ENCODE measurements at regions not wholly inside any gene's neighbourhood (a gene's known extent, or its start where the extent isn't known, plus 50 kb on each side); places are given as distances from the start of the nearest gene placed in this dataset.
A peak's percentile ranks its signal among the peaks of the same experiment; 100 is the strongest.
"Not testable (repeated sequence)": the region's sequence is repeated elsewhere in the genome, so short reads cannot be mapped to it uniquely, and the experiment has no call there.

- no peak for DNase-seq
Observed at GRCh38 chr5:17401470-17402288, 96.4 kb upstream of the TAF11L2 start.

- DNase-seq, result no peak
Observed at GRCh38 chr5:17402289-17403121, 95.5 kb upstream of the TAF11L2 start.

GRCh38 chr5:17403695-17404490 lies 94.1 kb upstream of the TAF11L2 start:
- no peak for DNase-seq

- DNase-seq, result no peak
Observed at GRCh38 chr5:17405976-17406375, 92.1 kb upstream of the TAF11L2 start.

GRCh38 chr5:17406423-17406838 lies 91.6 kb upstream of the TAF11L2 start:
- DNase-seq, result no peak

GRCh38 chr5:17411436-17412402 lies 86.3 kb upstream of the TAF11L2 start:
- peak; percentile 48 to 88 (median 86) for DNase-seq

- peak; percentile 80 to 85 (median 81) for DNase-seq
Observed at GRCh38 chr5:17412760-17413671, 85.0 kb upstream of the TAF11L2 start.

GRCh38 chr5:17413691-17414090 lies 84.3 kb upstream of the TAF11L2 start:
- DNase-seq, result no peak

- no peak for DNase-seq
Observed at GRCh38 chr5:17415321-17415758, 82.7 kb upstream of the TAF11L2 start.

- not testable (repeated sequence) for DNase-seq
Observed at GRCh38 chr5:17416374-17416773, 81.7 kb upstream of the TAF11L2 start.

- DNase-seq, result no peak
Observed at GRCh38 chr5:17424674-17425073, 73.4 kb upstream of the TAF11L2 start.

GRCh38 chr5:17425385-17426070 lies 72.5 kb upstream of the TAF11L2 start:
- DNase-seq, result no peak

GRCh38 chr5:17426104-17426749 lies 71.8 kb upstream of the TAF11L2 start:
- peak; percentile 37 to 64 (median 62) for DNase-seq

GRCh38 chr5:17428176-17428800 lies 69.7 kb upstream of the TAF11L2 start:
- peak in 2 of 3 donors; percentile 13 to 16 for DNase-seq

- no peak for DNase-seq
Observed at GRCh38 chr5:17429353-17429752, 68.7 kb upstream of the TAF11L2 start.

- no peak for DNase-seq
Observed at GRCh38 chr5:17430241-17430640, 67.8 kb upstream of the TAF11L2 start.

GRCh38 chr5:17431272-17432050 lies 66.6 kb upstream of the TAF11L2 start:
- peak in 1 of 3 donors; percentile 17 for DNase-seq

- DNase-seq, result no peak
Observed at GRCh38 chr5:17432569-17432968, 65.5 kb upstream of the TAF11L2 start.
